GM18861 (cell line): ENCODE measurements at regions not wholly inside any gene's neighbourhood (a gene's known extent, or its start where the extent isn't known, plus 50 kb on each side); places are given as distances from the start of the nearest gene placed in this dataset.
"Not testable (repeated sequence)": the region's sequence is repeated elsewhere in the genome, so short reads cannot be mapped to it uniquely, and the experiment has no call there.

Experiments
- ATAC-seq: cut with Tn5 transposase; IDR thresholded peaks from one replicate; pipeline ENCODE4 v1.9.1; 2021; ENCODE audit not compliant: unreplicated experiment

- ATAC-seq = no peak
Measured at GRCh38 chr2:175621821-175622220, 380.2 kb downstream of the LNPK start.

- no peak for ATAC-seq
Measured at GRCh38 chr2:175620106-175620505, 382.0 kb downstream of the LNPK start.

- ATAC-seq = no peak
Measured at GRCh38 chr2:175619179-175620045, 382.7 kb downstream of the LNPK start.

GRCh38 chr2:175612280-175612679 is 389.8 kb downstream of the LNPK start:
- ATAC-seq = no peak

GRCh38 chr2:175606010-175606841 is 395.8 kb downstream of the LNPK start:
- ATAC-seq = no peak

- ATAC-seq = no peak
Measured at GRCh38 chr2:175605640-175606009, 396.4 kb downstream of the LNPK start.

- no peak for ATAC-seq
Measured at GRCh38 chr2:175601969-175602368, 400.1 kb downstream of the LNPK start.

GRCh38 chr2:175599966-175600831 is 401.9 kb downstream of the LNPK start:
- no peak for ATAC-seq

GRCh38 chr2:175597286-175597685 is 404.8 kb downstream of the LNPK start:
- no peak for ATAC-seq

- ATAC-seq = no peak
Measured at GRCh38 chr2:175595139-175595538, 406.9 kb downstream of the LNPK start.

GRCh38 chr2:175593686-175594525 is 408.2 kb downstream of the LNPK start:
- not testable (repeated sequence) for ATAC-seq

- not testable (repeated sequence) for ATAC-seq
Measured at GRCh38 chr2:175588213-175588612, 406.7 kb upstream of the ATP5MC3 start.

GRCh38 chr2:175585496-175585895 is 404.0 kb upstream of the ATP5MC3 start:
- no peak for ATAC-seq

GRCh38 chr2:175580652-175581051 is 399.1 kb upstream of the ATP5MC3 start:
- ATAC-seq = no peak

GRCh38 chr2:175579646-175580045 is 398.1 kb upstream of the ATP5MC3 start:
- ATAC-seq = no peak

- ATAC-seq = no peak
Measured at GRCh38 chr2:175577368-175577970, 396.0 kb upstream of the ATP5MC3 start.

GRCh38 chr2:175576875-175577274 is 395.4 kb upstream of the ATP5MC3 start:
- no peak for ATAC-seq

- ATAC-seq = no peak
Measured at GRCh38 chr2:175576270-175576669, 394.8 kb upstream of the ATP5MC3 start.

- peak; percentile 95 for ATAC-seq
Measured at GRCh38 chr2:175575346-175576258, 394.1 kb upstream of the ATP5MC3 start.
